ENCODE measurements at regions not wholly inside any gene's neighbourhood (a gene's known extent, or its start where the extent isn't known, plus 50 kb on each side); places are given as distances from the start of the nearest gene placed in this dataset.
"Not testable (repeated sequence)": the region's sequence is repeated elsewhere in the genome, so short reads cannot be mapped to it uniquely, and the experiment has no call there.

GRCh38 chr2:176969642-176970359 lies 242.8 kb upstream of the HNRNPA3 start:
- no peak for DNase-seq (ENCODE audit: low read depth in 2 of 2)

DNA sequence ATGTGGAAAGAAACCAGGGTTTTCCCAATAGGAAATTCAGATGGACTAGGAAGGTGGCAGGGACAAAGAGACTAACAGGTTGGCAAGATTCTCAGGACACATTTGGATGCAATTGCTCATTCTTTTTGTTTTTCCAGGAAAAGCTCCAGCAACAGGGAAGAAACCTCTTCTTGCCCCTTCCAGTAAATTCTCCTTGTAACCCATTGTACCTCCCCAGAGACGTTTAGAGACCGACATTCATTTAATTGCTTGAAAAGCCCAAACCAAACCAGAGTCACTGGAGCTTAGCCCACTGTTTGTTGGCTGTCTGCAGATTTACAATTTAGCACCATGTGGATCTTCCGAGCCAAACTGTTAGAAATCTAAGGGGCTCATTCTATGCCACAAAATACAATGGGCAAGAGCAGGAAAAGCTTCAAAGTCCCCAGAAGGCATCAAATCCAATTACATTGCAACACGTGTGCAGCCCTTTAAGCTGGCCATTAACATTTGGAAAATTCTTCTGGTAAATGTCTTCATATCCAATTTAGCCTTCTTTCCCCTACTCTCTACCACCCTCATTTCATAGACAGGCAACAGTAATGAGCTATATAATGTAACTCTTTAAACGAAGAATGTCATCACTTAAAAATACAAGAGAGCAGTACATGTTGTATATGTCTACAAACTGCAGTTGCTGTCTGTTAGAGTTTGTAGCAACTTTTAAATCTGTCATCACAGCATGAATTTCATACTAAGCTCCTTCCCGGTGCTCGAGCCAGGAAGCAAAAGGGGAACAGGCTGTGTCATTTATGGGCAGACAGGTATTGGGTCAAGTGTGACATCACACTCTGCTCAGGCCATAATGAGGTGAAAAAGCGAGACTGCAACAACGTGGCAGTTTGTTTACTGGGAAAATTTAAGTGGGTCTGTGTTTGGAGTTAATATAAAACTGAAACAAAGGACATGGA lies 235.6 kb upstream of the HNRNPA3 start:
- DNase-seq (ENCODE audit: low read depth in 2 of 2), result no peak

DNA sequence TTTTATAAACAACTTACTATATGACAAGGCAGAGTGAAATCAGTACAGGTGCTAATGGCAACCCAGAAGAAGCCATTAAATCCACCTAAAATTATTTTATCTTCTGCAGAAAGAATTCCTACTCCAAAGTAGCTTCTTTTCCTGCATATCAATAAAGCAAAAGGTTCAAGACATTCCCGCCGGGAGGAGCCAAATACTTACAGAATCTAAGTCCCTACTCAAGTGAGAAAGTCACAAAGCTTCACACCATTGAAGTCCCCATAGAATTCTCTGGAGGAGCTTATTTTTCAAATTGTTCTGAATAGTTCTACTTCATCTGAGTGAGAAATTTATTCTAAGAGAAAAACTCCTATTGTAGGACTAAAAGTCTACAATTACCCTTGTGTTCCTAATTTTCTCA lies 233.7 kb upstream of the HNRNPA3 start:
- DNase-seq (ENCODE audit: low read depth in 2 of 2), result no peak

- DNase-seq (ENCODE audit: low read depth in 2 of 2), result no peak
These were observed 232.4 kb upstream of the HNRNPA3 start for GRCh38 chr2:176979981-176980710.

- no peak for DNase-seq (ENCODE audit: low read depth in 2 of 2)
These were observed 227.6 kb upstream of the HNRNPA3 start for GRCh38 chr2:176984987-176985386.

DNA sequence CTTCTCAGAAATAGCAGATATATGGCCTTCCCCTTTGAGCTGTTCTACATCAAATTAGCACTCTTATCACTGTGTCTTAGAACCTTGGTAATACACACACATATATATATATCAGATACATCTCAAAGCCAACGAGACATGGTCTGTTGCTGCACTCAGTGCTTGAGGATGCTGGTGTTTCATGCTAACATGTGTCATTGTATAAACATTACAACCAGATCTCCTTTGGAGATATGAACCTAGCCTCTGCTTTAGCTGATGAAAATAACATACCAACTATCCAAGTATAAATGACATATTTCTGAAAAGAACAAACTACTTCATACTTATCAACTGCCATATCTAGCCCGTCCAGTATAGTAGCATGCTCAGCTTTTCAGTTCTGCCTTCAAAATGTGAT lies 226.7 kb upstream of the HNRNPA3 start:
- no peak for DNase-seq (ENCODE audit: low read depth in 2 of 2)

GRCh38 chr2:176986487-176986886 lies 226.1 kb upstream of the HNRNPA3 start:
- DNase-seq (ENCODE audit: low read depth in 2 of 2), result no peak

DNA sequence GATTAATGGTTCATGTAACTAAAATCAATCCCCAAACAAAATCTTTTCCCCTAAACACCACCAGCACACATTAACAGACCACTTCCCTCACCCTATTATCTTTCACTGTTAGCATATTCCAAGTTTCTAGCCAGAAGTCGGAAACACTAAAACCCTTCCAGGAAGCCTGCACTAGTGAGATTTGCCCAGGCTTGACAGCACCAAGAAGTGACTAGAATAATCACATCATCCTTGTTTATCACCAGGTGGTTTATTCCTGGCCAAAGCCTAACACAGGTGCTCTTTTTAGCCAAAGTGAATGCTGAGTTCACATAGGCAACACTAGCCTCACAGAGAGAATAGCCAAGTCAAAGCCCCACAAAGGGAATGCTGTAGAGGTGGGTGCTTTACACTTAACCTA lies 221.2 kb upstream of the HNRNPA3 start:
- no peak for DNase-seq (ENCODE audit: low read depth in 2 of 2)

- no peak for DNase-seq (ENCODE audit: low read depth in 2 of 2)
These were observed 215.4 kb upstream of the HNRNPA3 start for GRCh38 chr2:176997074-176997791.

GRCh38 chr2:176997792-176998169 lies 214.8 kb upstream of the HNRNPA3 start:
- DNase-seq (ENCODE audit: low read depth in 2 of 2), result no peak

DNA sequence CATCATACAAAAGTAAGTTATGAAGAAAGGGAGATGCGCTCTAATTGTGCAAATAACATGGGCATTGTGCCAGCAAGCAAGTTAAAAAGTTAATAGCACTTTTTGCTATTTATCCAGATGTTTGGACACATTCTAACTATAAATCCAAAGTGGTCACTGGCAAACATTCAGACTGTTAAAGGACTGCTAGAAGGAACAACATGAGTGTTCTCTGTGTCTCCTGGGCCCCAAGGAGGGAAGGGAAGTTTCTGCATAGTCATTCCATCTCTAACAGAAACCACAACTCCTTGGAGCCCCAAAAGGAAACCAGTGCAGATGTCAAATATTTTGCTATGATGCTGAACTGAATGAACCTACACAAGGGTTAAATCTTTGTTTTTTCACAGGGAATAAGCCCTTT lies 213.3 kb upstream of the HNRNPA3 start:
- DNase-seq (ENCODE audit: low read depth in 2 of 2), result no peak

GRCh38 chr2:177000061-177000714 lies 212.4 kb upstream of the HNRNPA3 start:
- no peak for DNase-seq (ENCODE audit: low read depth in 2 of 2)

DNA sequence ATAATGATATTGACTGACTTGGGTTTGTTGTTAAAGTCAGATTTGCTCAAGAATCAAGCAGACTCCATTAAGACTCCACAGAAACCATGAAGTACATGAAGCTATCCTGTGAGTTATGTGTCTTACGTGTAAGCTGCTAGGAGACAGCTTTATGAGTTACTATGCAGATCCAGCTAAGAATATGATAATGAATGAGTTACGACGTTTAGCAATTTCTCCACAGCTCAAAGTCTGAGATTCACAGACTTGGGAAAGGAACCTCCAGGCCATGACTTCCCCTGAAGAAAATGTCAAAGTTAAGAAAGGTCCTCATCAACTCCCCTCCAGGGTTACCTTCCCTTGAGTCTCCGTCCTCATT lies 211.9 kb upstream of the HNRNPA3 start:
- no peak for DNase-seq (ENCODE audit: low read depth in 2 of 2)

DNA sequence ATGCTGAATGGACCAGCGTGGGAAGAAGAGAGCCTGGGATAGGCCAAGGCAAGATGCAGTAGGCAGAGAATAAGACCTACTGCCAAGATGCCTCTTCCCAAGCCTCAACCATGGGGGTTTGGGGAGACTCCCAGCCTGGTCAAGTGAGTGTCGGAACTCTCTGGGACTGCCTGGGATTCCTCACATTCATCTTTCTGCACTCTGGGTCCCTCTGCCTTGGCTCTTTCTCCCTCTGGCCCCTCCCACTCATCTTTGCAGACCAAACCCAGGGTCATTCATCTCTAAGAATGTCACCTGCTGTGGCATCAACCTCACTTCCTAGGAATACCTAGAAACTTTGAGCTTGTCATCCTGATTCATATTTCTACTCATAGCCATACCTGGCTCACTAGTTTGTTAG lies 211.3 kb upstream of the HNRNPA3 start:
- no peak for DNase-seq (ENCODE audit: low read depth in 2 of 2)

GRCh38 chr2:177002983-177003382 lies 209.6 kb upstream of the HNRNPA3 start:
- DNase-seq (ENCODE audit: low read depth in 2 of 2), result no peak

DNA sequence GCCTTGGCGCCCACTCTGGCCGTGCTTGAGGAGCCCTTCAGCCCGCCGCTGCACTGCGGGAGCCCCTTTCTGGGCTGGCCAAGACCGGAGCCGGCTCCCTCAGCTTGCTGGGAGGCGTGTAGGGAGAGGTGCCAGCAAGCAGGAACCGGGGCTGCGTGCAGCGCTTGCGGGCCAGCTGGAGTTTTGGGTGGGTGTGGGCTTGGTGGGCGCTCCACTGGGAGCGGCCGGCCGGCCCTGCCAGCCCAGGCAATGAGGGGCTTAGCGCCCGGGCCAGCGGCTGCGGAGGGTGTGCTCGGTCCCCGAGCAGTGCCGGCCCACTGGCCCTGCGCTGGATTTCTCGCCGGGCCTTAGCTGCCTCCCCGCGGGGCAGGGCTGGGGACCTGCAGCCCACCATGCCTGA lies 204.9 kb upstream of the HNRNPA3 start:
- not testable (repeated sequence) for DNase-seq (ENCODE audit: low read depth in 2 of 2)

DNA sequence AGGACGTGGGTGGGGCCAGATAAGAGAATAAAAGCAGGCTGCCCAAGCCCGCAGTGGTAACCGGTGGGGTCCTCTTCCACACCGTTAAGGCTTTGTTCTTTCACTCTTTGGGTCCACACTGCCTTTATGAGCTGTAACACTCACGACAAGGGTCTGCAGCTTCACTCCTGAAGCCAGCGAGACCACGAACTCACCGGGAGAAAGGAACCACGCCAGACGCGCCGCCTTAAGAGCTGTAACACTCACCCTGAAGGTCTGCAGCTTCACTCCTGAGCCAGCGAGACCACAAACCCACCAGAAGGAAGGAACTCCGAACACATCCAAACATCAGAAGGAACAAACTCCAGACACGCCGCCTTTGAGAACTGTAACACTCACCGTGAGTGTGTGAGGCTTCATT lies 203.9 kb upstream of the HNRNPA3 start:
- not testable (repeated sequence) for DNase-seq (ENCODE audit: low read depth in 2 of 2)

DNA sequence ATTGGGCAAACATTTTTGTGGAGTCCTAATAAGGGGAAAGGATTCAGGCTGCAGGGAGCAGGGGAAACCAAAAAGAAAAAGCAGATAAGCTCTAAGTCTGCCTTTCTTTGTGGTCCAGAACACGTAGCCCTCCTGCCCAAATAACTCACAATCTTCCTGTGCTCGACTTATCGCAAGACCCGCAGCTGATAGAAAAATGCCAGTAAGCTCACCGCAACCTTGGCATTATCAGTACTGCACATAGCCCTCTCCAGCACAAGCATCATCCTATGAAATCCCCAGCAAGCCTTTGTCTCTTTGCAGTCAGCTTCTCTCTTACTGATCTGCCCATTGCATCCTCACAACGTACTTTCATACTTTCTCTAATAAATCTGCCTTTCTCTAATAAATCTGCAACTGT lies 202.4 kb upstream of the HNRNPA3 start:
- no peak for DNase-seq (ENCODE audit: low read depth in 2 of 2)

GRCh38 chr2:177010861-177011260 lies 201.7 kb upstream of the HNRNPA3 start:
- DNase-seq (ENCODE audit: low read depth in 2 of 2), result no peak

DNA sequence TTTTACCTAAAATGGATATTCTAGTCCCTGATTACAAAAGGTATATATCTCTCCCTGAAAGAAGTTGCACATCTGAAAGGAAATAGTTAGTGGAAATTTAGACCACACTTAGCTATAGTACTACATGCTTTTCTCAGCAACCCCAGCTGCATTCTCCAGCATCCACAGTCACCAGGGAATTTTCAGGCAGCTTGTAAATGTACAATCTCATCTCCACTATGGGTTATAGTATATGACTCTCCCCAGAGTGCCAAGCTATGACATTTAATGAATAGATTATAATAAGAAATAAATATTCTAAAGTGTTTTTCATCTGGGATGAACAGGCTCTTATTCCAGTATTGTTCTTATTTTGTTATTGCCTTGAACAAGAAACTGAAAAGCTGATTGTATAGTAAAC lies 197.6 kb upstream of the HNRNPA3 start:
- no peak for DNase-seq (ENCODE audit: low read depth in 2 of 2)

GRCh38 chr2:177015356-177015923 lies 197.2 kb upstream of the HNRNPA3 start:
- DNase-seq (ENCODE audit: low read depth in 2 of 2), result no peak
